Astrocyte of the cerebellum (primary cell): ENCODE measurements at regions not wholly inside any gene's neighbourhood (a gene's known extent, or its start where the extent isn't known, plus 50 kb on each side); places are given as distances from the start of the nearest gene placed in this dataset.
"Not testable (repeated sequence)": the region's sequence is repeated elsewhere in the genome, so short reads cannot be mapped to it uniquely, and the experiment has no call there.

Source experiments
- DNase-seq: peaks from one replicate; pipeline ENCODE4 v3.0.0-alpha.2; 2011; ENCODE audit warnings: low read depth
- H3K4me3 ChIP-seq: 2 replicates; pipeline ENCODE4 v1.5.1; 2011; ENCODE audit warnings: mild to moderate bottlenecking, low read depth, low read length, moderate library complexity
- in situ Hi-C: cut with HindIII; loops from 2 replicates; pipeline ENCODE4 v1.10.0; 2017; ENCODE audit warnings: low sequenced_read_pairs
- TF ChIP-seq, protein P1 (sequence below): IDR thresholded peaks from 2 replicates; pipeline ENCODE4 v1.5.1; 2012; ENCODE audit warnings: low read length, low read depth, moderate library complexity, mild to moderate bottlenecking; ENCODE audit errors: missing control alignments

DNA sequence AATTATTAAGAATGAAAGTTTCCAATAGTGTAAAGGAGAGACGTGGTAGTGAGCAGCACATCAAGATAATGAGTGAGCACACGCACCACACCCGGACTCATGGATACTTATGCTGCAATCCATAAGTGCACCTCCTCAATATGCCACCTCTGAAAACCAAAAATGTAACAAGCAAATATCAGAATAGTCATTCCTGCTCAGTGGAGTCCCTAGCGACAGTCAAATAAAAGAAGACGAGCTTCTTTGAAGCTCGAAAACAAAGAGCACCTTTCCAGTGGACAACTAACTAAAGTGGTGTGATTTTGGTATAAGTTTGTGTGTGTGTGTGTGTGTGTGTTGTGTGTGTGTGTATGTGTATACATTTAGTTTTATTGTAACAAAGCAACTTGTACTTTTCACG, 241.3 kb downstream of the DEPDC1B start:
- H3K4me3 ChIP-seq = no peak overlapping the region

DNA sequence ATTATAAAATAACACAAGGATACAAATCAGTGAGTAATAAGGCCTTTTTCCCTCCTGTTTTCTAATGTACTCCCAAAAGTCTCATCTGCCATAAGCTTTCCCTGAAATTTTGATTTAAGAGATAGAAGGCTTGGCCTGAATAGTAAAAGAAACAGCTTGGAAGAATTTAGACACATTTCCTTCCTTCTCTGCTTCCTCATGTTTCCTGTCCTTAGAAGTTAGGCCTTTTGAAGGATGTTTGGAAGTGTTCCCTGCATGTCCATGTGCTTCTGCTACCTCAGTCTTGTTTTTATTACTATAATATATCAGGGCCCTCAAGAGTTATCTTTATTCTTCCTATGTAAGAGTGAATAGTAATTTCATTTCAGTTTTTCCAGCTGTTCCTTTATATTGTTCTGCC, 242.7 kb downstream of the DEPDC1B start:
- DNase-seq = no peak
- in situ Hi-C loops = no loop called here
- no peak overlapping the region for H3K4me3 ChIP-seq
- TF ChIP-seq, protein P1, sequence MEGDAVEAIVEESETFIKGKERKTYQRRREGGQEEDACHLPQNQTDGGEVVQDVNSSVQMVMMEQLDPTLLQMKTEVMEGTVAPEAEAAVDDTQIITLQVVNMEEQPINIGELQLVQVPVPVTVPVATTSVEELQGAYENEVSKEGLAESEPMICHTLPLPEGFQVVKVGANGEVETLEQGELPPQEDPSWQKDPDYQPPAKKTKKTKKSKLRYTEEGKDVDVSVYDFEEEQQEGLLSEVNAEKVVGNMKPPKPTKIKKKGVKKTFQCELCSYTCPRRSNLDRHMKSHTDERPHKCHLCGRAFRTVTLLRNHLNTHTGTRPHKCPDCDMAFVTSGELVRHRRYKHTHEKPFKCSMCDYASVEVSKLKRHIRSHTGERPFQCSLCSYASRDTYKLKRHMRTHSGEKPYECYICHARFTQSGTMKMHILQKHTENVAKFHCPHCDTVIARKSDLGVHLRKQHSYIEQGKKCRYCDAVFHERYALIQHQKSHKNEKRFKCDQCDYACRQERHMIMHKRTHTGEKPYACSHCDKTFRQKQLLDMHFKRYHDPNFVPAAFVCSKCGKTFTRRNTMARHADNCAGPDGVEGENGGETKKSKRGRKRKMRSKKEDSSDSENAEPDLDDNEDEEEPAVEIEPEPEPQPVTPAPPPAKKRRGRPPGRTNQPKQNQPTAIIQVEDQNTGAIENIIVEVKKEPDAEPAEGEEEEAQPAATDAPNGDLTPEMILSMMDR = no peak

More for the DNA sequence above, 241.3 kb downstream of the DEPDC1B start:
- no peak for DNase-seq
- TF ChIP-seq, protein P1 = no peak
- in situ Hi-C loops = no loop called here

DNA sequence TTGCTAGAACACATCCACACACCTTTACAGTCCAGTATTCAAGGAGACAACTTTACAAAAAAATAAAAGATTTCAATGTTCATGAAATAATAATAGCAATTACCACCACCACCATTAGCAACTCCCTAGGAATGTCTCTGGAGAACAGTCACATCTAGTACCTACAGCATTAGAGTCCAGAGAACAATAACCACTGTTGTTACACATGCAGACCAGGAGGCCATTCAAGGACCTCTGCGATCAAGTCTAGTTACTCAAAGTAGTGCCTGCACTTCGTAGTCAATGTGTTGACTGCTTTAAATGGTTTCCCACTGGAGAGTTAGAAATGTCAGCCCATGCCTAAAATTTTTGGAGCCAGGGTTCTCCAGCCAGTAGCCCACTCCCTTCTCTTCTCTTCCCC, 244.4 kb downstream of the DEPDC1B start:
- in situ Hi-C loops = no loop called here
- TF ChIP-seq, protein P1 = no peak
- no peak for DNase-seq
- H3K4me3 ChIP-seq = no peak overlapping the region

DNA sequence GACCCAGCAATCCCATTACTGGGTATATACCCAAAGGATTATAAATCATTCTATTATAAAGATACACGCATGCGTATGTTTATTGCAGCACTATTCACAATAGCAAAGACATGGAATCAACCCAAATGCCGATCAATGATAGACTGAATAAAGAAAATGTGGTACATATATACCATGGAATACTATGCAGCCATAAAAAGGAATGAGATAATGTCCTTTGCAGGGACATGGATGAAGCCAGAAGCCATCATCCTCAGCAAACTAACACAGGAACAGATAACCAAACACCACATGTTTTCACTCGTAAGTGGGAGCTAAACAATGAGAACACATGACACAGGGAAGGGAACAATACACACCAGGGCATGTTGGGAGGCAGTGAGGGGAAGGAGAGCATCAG, 245.7 kb downstream of the DEPDC1B start:
- DNase-seq, in situ Hi-C loops, H3K4me3 ChIP-seq: not testable (repeated sequence)

DNA sequence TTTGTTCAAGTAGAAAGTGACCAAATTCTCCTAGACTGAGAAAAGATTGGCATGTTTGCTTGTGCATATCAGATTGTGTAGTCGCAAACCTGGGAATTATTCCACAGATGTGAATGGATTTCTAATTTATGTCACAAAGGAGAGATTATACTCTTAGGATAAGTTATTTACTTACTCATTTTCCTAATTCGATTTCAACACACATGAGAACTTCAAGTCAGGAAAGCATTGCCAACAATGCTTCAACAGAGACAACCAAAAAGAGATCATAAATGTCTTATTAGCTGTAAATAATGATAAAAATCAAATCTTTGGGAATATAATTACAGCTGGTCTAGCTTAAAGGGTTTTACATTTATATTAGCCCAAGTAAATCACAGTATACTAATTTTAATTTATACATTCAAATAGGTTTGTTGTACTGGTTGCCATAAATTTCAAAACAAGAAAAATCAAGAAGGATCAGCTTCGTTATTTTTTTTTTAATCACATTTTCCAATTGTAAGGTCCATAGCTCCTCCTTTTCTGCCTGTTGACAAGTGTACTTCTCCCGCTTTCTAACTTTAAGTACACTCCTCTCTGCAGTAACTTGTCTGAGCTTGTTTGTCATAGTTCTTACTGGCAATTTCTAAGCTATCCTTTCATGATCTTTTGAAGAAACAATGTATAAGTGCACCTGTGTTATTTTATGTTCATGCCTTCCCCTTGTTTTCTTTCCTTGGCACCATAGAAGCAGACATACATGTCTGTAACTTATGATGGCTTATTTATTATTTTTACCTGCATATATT, 246.6 kb downstream of the DEPDC1B start:
- TF ChIP-seq, protein P1 = no peak
- in situ Hi-C loops = no loop called here
- DNase-seq = no peak
- no peak overlapping the region for H3K4me3 ChIP-seq

DNA sequence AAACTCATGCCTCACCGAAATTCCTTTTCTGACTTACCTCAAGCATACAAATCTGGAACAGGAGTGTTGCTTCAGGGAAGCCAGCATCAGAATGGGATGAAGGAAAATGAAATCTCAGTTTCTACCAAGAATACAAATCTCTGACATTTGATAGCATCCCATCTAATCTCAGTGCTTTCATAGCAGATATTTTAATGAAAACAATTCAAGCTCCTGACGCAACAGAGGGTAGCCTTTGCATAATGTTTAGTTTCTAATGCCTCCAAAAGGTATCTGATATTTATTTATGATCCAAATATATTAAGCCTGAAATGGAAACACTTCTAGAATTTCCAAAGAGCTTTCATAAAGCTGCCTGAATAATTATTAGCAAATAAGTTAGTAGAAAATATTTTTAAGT, 251.4 kb downstream of the DEPDC1B start:
- in situ Hi-C loops = no loop called here
- no peak overlapping the region for H3K4me3 ChIP-seq
- no peak for DNase-seq
- TF ChIP-seq, protein P1 = no peak

DNA sequence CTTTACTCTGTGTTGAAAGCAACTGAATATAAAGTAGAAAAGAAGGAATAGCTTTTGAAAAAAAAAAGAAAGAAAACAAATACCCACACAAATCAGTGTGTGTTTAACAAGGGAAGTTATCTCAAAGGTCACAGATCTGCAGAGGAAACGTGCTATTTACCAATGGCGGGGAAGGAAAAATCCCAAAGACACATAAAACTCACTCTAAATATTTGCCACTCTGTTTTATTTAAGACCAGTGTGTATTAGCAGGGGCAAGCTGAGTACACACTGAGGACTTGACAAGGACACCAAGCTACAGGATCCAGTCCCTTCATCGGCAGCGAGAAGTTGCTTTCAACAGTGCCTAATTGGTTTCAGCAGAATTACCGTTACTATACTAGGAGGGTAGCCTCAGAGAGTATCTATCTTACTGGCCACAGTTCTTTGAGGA, 252.5 kb downstream of the DEPDC1B start:
- in situ Hi-C loops = no loop called here
- no peak for DNase-seq
- H3K4me3 ChIP-seq = no peak overlapping the region
- TF ChIP-seq, protein P1 = no peak
